ENCODE measurements at regions not wholly inside any gene's neighbourhood (a gene's known extent, or its start where the extent isn't known, plus 50 kb on each side); places are given as distances from the start of the nearest gene placed in this dataset.

DNA sequence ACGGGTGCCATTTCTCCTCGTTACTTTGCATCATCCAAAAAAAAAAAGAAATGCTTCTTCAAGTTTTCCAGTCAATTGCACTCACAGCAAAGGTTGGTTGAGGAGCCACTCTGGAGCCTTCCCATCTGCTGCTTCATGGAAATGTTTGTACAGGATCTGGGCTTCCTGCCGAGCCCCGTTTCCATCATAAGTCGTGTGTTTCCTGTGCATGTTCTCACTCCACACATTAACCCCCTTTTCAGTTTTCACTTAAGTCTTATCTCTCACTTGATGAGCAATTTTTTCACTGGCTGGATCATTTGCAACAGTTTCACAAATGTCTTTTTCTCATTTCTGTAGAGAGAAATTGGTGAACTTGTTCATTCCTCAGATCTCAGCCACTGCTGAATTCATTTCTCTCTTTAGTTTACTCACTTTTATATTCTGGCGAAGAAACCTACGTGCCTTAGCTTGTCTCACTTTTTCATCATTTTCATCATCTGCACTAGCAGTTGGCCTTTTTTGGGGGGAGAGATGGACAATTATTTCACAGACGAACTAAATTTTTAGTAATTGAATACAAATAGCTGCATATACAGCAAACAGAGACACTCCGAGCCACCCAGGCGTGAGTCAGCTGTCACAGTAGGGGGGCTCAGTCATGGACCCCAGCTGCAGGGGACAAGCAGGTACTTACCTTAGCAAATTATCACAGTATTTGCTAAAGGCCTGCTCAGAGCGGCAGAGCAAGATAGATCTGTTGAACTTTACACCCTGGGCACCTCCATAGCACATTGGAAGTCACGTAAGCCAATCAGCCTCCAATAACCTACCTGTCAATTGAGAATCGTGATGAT is 750.8 kb upstream of the ID2 start:
- Mint-ChIP-seq H3K4me3 (no peak overlapping the region), H3K4me1 (ENCODE audit: low read depth) (no peaks in the 10 kb centered on the region), H3K9me3 (no peaks in the 10 kb centered on the region), H3K27ac (no peak overlapping the region), H3K36me3 (ENCODE audit: low read depth) (no peaks in the 10 kb centered on the region), H3K27me3 (peaks cover 6% of the 10 kb centered on the region)
- intact Hi-C loops (cut with micrococcal nuclease), result no loop called here

DNA sequence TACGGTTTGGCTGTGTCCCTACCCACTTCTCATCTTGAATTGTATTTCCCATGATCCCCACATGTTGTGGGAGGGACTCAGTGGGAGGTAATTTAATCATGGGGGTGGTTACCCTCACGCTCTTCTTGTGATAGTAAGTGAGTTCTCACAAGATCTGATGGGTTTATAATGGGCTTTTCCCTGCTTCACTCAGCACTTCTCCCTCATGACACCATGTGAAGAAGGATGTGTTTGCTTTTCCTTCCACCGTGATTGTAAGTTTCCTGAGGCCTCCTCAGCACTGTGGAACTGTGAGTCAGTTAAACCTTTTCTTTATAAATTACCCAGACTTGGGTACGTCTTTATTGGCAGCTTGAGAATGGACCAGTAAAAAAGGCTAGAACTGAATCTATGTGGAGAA is 750.0 kb upstream of the ID2 start:
- Mint-ChIP-seq H3K27ac (no peak overlapping the region), H3K9me3 (no peaks in the 10 kb centered on the region), H3K4me1 (ENCODE audit: low read depth) (no peaks in the 10 kb centered on the region), H3K36me3 (ENCODE audit: low read depth) (no peaks in the 10 kb centered on the region), H3K4me3 (no peak overlapping the region), H3K27me3 (peaks cover 6% of the 10 kb centered on the region)
- intact Hi-C loops (cut with micrococcal nuclease), result no loop called here

DNA sequence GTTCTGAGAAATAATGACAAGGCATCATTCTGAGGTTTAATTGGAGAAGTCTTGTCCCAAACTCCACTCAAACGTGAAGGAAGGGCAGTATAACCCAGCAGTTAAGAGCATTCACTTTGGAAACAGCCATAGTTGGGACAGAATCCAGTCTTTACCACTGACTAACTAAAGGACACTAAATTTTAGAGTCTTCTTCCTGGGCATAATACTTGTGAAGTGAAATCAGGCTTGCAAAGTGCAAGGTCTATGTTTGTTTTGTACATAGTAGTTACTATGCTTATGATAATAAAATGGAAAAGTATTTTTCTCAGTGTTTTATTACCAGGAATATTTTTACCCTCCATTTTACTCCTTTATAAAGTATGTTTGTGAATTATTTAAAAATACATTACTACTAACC is 748.2 kb upstream of the ID2 start:
- intact Hi-C loops (cut with micrococcal nuclease), result no loop called here
- no peak overlapping the region for H3K4me3 Mint-ChIP-seq
- H3K9me3 Mint-ChIP-seq, result no peaks in the 10 kb centered on the region
- no peak overlapping the region for H3K27ac Mint-ChIP-seq
- H3K4me1 Mint-ChIP-seq (ENCODE audit: low read depth), result no peaks in the 10 kb centered on the region
- peaks cover 6% of the 10 kb centered on the region for H3K27me3 Mint-ChIP-seq
- no peaks in the 10 kb centered on the region for H3K36me3 Mint-ChIP-seq (ENCODE audit: low read depth)

DNA sequence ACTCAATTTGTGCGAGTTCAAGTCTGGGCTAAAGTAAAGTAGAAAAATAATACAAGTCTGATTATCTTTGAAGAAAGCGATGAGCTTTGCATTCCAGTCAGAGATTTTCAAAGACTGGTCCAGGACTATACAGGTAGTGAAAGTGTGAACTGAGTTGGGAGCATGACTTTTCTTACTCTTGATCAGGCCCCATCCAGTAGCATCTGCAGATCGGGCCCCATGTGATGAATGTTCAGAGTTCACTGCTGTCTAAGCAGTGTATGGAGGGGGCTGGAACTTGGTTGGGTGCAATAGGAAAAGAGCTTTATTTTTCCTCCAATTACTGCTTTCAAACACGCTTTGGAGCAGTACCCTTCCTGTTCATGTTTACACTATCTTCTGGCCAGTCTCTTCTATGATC is 747.4 kb upstream of the ID2 start:
- H3K9me3 Mint-ChIP-seq, result no peaks in the 10 kb centered on the region
- H3K4me3 Mint-ChIP-seq, result no peak overlapping the region
- H3K27ac Mint-ChIP-seq, result no peak overlapping the region
- no peaks in the 10 kb centered on the region for H3K36me3 Mint-ChIP-seq (ENCODE audit: low read depth)
- peaks cover 5% of the 10 kb centered on the region for H3K27me3 Mint-ChIP-seq
- H3K4me1 Mint-ChIP-seq (ENCODE audit: low read depth), result peaks cover under 1% of the 10 kb centered on the region
- intact Hi-C loops (cut with micrococcal nuclease), result no loop called here

DNA sequence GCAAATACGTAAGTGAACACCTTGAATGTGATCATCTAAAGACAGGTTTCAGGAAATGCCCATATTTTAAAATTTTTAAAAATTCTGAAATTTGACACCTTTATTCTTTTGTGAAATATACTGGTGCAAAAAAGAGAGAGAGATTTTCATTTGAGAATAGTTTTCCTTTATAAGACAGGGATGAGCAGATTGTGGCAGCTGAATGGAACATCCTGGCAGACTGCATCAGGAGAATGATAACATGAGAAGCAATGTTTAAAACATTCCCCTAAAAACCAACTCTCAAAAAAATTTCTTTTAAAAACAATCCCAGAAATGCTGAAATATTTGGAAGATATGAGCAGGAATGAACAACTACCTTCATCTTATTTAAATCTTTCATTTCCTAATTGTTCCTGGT is 744.8 kb upstream of the ID2 start:
- intact Hi-C loops (cut with micrococcal nuclease), result no loop called here
- Mint-ChIP-seq H3K36me3 (ENCODE audit: low read depth) (no peaks in the 10 kb centered on the region), H3K4me1 (ENCODE audit: low read depth) (peaks cover 11% of the 10 kb centered on the region), H3K4me3 (no peak overlapping the region), H3K9me3 (no peaks in the 10 kb centered on the region), H3K27me3 (peaks cover 2% of the 10 kb centered on the region), H3K27ac (no peak overlapping the region)

DNA sequence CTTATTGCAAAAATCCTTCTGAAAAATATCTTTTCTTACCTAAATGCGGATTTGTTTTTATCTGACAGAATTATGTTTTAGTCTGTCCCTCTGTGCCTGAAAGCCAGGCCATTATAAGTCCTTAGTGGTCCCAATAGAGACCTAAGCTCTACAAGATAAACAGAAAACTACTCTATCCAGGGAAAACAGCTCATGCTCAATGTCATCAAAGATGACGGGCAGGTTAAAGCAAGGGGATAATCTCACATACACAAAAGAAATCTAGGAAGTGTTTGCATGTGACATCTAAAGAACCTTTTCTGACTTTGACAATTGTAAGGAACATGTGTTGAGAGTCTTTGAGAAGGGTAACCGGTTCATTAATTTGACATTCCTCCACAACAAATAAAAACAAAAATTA is 741.1 kb upstream of the ID2 start:
- Mint-ChIP-seq H3K27me3 (peaks cover 1% of the 10 kb centered on the region), H3K27ac (no peak overlapping the region), H3K4me3 (no peak overlapping the region), H3K36me3 (ENCODE audit: low read depth) (no peaks in the 10 kb centered on the region), H3K4me1 (ENCODE audit: low read depth) (peaks cover 11% of the 10 kb centered on the region), H3K9me3 (no peaks in the 10 kb centered on the region)
- intact Hi-C loops (cut with micrococcal nuclease), result no loop called here

DNA sequence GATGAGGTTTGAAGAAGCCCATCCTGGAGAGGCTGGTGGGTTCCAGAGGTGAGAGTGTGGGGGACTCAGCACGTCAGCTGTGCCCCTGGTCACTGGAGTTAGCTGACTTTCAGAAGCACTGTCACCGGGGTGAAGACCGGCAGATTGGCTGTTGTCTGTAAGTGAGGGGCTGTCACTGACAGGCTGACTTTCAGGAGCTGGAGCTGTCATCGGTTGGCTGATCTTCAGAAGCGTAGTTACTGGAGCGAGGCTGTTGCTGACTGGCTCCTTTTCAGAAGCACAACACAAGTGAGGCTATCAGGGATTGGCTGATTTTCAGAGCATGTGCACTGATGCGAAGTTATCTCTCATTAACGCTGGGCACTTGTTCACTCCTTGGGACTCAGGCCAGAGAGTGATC is 738.4 kb upstream of the ID2 start:
- H3K4me1 Mint-ChIP-seq (ENCODE audit: low read depth), result peaks cover 11% of the 10 kb centered on the region

DNA sequence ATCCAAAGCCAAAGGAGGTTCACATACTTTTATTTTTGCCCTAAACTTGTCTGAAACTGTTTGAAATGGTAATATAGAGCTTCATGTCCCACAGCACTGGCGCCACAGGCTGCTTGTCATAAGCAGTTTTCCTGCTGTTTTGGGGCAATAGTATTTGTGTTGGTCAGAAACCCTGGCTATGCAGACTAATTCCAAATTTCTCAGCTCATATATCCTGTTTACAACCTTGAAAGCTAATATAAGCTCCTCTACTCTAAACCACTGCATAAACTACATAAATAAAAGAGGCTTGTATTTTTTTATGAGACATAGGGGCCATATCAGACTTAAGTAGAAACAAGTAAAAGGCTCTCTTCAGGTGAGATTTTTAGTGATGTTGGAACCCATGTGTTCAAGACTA is 736.8 kb upstream of the ID2 start:
- Mint-ChIP-seq H3K4me1 (ENCODE audit: low read depth) (peaks cover 6% of the 10 kb centered on the region), H3K27ac (no peak overlapping the region), H3K36me3 (ENCODE audit: low read depth) (no peaks in the 10 kb centered on the region), H3K4me3 (no peak overlapping the region), H3K9me3 (no peaks in the 10 kb centered on the region), H3K27me3 (peaks cover 6% of the 10 kb centered on the region)
- intact Hi-C loops (cut with micrococcal nuclease), result no loop called here

More for the DNA sequence above, 738.4 kb upstream of the ID2 start:
- Mint-ChIP-seq H3K27me3 (peaks cover 2% of the 10 kb centered on the region), H3K4me3 (no peak overlapping the region), H3K27ac (no peak overlapping the region), H3K9me3 (no peaks in the 10 kb centered on the region), H3K36me3 (ENCODE audit: low read depth) (no peaks in the 10 kb centered on the region)
- intact Hi-C loops (cut with micrococcal nuclease), result no loop called here

DNA sequence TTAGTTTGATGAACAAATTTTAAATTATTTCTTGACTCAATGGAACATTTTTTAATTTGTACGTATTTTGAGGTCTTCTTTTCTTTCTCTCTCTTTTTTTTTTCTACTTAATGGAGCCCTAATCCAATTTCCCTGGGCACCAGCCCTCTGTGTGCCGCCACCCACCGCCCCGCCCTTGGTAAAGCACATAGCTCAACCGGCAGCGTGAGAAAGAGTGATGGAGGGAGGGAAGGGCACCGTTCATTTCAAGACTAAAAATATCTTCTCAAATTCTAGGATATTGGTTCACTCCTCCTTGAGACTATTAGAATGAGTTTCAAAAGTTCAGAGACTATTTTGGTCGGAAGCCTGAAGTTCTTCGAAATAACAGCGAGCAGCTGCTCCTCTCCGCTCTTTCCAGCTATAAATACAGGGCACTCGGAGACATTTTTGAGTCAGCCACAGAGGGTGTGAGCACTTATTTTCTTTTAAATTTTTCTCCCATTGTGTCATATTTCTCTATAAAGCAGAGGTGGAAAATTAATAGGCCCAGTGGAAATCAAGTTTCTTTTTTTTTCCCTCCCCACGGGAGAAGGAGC is 731.7 kb upstream of the ID2 start:
- intact Hi-C loops (cut with micrococcal nuclease), result no loop called here
- H3K4me3 Mint-ChIP-seq, result no peak overlapping the region
- H3K27ac Mint-ChIP-seq, result no peak overlapping the region
- H3K27me3 Mint-ChIP-seq, result peaks cover 8% of the 10 kb centered on the region
- H3K4me1 Mint-ChIP-seq (ENCODE audit: low read depth), result no peaks in the 10 kb centered on the region
- no peaks in the 10 kb centered on the region for H3K9me3 Mint-ChIP-seq
- no peaks in the 10 kb centered on the region for H3K36me3 Mint-ChIP-seq (ENCODE audit: low read depth)

DNA sequence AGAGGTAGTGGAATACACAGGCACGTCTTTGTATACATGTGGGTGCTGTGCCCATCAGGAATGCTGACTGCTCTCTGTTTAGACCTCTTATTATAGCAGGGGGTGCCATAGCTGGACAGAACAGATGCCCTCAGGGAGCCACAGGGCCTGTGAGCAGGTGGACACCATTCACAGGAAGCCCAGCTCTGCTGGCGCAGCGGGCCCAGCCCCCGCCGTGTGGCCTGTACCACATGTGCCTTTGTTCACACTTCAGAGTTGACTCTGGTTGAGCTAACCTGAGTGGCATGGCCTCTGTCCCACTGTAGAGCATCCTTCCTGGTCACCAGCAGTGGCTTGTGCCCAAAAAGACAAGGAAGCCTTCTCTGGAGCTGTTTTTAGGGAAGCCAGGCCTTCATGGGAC is 730.9 kb upstream of the ID2 start:
- Mint-ChIP-seq H3K9me3 (no peaks in the 10 kb centered on the region), H3K27me3 (peaks cover 8% of the 10 kb centered on the region), H3K4me1 (ENCODE audit: low read depth) (no peaks in the 10 kb centered on the region), H3K4me3 (no peak overlapping the region), H3K27ac (no peak overlapping the region), H3K36me3 (ENCODE audit: low read depth) (no peaks in the 10 kb centered on the region)
- intact Hi-C loops (cut with micrococcal nuclease), result no loop called here

DNA sequence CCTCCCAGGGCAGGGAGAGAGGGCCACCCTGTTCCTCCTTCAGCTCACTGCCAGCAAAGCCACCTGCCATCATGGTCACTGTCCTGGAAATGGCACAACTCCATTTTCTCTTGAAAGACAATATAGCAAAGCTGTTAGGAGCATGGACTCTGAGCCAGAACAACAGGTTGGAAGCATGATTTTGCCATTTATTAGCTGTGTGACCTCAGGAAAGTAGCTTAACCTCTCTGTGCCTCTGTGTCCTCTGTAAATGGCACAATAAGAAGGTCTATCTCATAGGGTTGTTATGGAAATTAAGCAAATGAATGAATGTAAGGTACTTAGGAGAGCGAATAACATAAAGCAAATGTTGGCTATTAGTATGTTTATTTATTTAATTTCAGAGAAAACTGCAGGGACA is 730.4 kb upstream of the ID2 start:
- no peak overlapping the region for H3K27ac Mint-ChIP-seq
- H3K27me3 Mint-ChIP-seq, result peaks cover 8% of the 10 kb centered on the region
- H3K4me3 Mint-ChIP-seq, result no peak overlapping the region
- intact Hi-C loops (cut with micrococcal nuclease), result no loop called here
- H3K4me1 Mint-ChIP-seq (ENCODE audit: low read depth), result no peaks in the 10 kb centered on the region
- no peaks in the 10 kb centered on the region for H3K36me3 Mint-ChIP-seq (ENCODE audit: low read depth)
- no peaks in the 10 kb centered on the region for H3K9me3 Mint-ChIP-seq

DNA sequence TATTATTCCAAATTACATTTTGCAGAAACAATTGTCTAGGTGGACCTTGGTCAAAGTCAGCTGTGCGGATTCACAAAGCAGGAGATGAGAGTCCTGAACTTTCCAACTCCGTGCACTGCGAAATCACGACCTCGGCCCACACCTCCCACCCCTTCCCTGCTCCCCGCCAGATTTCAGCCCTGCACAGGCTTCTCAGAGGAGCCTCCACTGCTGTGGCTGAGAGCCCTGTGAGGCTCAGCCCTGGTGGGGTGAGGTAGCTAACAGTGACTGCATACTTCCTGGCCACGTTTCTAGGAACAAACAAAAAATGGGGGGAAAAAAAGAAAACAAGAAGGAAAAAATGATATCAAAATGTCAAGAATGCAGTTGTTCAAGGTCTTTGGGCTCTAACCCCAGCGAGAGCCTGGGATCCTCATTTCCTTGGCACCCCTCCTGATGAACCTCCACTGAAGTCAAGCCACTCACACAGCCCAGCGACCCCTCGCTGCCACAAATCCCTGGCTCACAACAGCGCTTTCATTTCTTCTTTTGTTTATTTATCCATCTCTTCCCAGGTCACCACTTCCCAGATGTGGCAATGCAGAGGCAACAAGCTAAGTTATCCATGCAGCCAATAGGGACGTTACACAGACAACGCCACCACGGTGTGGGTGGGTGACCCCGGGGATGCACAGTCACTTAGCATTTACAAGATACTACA is 729.7 kb upstream of the ID2 start:
- H3K27ac Mint-ChIP-seq, result no peak overlapping the region
- intact Hi-C loops (cut with micrococcal nuclease), result no loop called here
- H3K27me3 Mint-ChIP-seq, result peaks cover 8% of the 10 kb centered on the region
- H3K9me3 Mint-ChIP-seq, result no peaks in the 10 kb centered on the region
- H3K4me1 Mint-ChIP-seq (ENCODE audit: low read depth), result no peaks in the 10 kb centered on the region
- no peak overlapping the region for H3K4me3 Mint-ChIP-seq
- no peaks in the 10 kb centered on the region for H3K36me3 Mint-ChIP-seq (ENCODE audit: low read depth)

DNA sequence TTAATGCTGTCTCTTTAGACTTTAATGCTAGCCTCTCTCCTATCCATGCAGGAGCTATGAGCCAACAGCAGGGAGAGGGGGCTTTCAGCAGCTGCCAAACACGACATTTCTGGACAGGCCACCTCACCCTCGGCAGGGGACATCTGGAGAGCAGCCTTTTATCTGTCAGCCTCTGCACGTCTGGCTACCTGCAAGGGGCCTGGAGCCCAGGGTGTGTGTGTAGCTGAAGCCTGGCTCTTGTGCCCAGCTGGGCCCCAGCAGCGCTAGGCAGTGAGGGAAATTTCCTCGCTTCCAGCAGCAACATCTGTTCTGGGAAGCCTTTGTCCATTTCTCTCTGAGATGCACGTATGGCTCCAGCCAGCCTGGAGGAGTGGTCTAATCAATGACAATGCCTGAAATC is 728.7 kb upstream of the ID2 start:
- Mint-ChIP-seq H3K9me3 (no peaks in the 10 kb centered on the region), H3K4me1 (ENCODE audit: low read depth) (no peaks in the 10 kb centered on the region), H3K27ac (no peak overlapping the region), H3K4me3 (no peak overlapping the region), H3K27me3 (peaks cover 6% of the 10 kb centered on the region), H3K36me3 (ENCODE audit: low read depth) (no peaks in the 10 kb centered on the region)
- intact Hi-C loops (cut with micrococcal nuclease), result no loop called here

DNA sequence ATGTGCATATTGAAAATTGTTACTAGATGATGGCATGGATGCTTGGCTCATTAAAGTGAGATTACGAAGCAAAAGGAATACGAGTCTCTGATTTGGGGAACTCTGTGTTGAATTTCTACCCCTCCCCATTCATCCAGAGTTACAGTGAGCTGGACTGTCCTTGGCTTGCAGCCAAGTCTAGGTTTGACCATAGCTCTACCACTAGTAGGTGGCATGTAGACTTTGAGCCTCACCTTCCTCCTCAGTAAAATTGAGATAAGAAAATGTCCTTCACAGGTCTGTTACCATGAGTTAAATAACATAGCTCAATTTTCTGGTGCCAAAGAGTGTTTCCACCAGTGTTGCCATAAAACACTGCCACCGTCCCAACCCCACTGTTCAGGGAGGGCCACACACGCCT is 727.6 kb upstream of the ID2 start:
- H3K9me3 Mint-ChIP-seq, result no peaks in the 10 kb centered on the region
- H3K27me3 Mint-ChIP-seq, result peaks cover 6% of the 10 kb centered on the region
- H3K36me3 Mint-ChIP-seq (ENCODE audit: low read depth), result no peaks in the 10 kb centered on the region
- no peaks in the 10 kb centered on the region for H3K4me1 Mint-ChIP-seq (ENCODE audit: low read depth)
- H3K27ac Mint-ChIP-seq, result no peak overlapping the region
- intact Hi-C loops (cut with micrococcal nuclease), result no loop called here
- H3K4me3 Mint-ChIP-seq, result no peak overlapping the region

Data from dendritic cell treated with granulocyte-macrophage colony-stimulating factor and Interleukin-4, amounts not matched to agents 40 ng/mL and 50 ng/mL, for 4 days (primary cell).